ENCODE measurements at regions not wholly inside any gene's neighbourhood (a gene's known extent, or its start where the extent isn't known, plus 50 kb on each side); places are given as distances from the start of the nearest gene placed in this dataset.

DNA sequence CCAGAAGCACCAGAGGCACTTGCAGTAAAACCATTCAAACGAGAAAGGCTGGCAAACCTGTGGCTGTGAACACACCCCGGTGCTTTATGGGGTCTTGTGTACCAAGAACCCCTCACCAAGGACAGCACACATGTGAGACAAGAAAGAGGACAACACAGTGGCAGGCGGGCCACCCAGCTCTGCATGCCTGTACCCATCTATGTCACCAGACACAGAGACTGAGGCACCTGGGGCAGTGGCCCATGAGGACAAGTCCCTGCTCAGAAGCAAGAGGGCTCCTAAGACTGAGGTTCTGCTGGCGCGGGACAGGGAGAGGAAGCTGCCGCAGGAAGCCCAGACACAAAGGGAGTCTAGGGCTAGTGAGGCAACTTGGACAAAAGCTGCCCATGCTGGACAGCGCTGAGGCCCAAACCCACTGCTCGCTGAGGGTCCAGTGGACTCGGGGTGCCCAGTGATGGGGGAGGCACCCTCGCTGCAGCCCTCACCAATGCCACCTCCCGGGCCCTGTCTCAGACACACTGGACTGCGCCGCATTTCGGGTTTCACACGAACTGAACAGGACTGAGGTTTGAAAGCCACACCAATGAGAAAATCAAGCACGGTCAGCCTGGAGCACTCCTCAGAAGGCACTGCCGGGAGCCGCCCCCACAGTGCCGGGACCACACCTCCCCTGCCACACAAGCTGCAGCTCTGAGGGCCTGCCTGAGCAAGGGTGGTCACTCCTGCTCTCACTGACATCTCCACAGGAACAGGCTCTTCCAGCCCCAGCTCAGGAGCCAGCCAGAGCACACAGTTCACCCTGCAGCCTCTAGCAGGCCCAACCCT is 232.7 kb downstream of the TUBA3C start:
- H3K27me3 ChIP-seq (ENCODE audit: insufficient read depth, low read length): no peaks in the 10 kb centered on the region
- no peak overlapping the region for H3K4me2 ChIP-seq (ENCODE audit: low read length)
- H3K9me3 ChIP-seq (ENCODE audit: control insufficient read depth in 1 of 2, insufficient read depth in 1 of 2, low read depth in 1 of 2, low read length in 2 of 2): peaks cover 0 to 20% of the 10 kb centered on the region in 2 experiments; a peak in 2 of 4 replicates
- TF ChIP-seq CBX3 (IDR thresholded peaks at IDR 0.05; ENCODE audit: low read depth): no peak
- TF ChIP-seq, protein P1, sequence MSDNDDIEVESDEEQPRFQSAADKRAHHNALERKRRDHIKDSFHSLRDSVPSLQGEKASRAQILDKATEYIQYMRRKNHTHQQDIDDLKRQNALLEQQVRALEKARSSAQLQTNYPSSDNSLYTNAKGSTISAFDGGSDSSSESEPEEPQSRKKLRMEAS (IDR thresholded peaks at IDR 0.05): no peak
- no peaks in the 10 kb centered on the region for H4K20me1 ChIP-seq (ENCODE audit: insufficient read depth)
- H3K9ac ChIP-seq (ENCODE audit: low read length): no peak overlapping the region
- no peaks in the 10 kb centered on the region for H3K9me2 ChIP-seq (ENCODE audit: insufficient read depth)
- no peaks in the 10 kb centered on the region for H3K79me2 ChIP-seq (ENCODE audit: insufficient read depth, low read length)
- ChIA-PET RAD21 (ENCODE audit: low non-redundant PET in 1 of 2, low total read pairs in 2 of 2, uncharacterized antibody in 2 of 2, unreplicated experiment in 2 of 2) (no interaction called here), CTCF (no interaction called here), POLR2A (no interaction called here)
- no TSS peak for BruUV-seq (replicated peaks)
- no peak overlapping the region for H3K4me3 ChIP-seq (replicated peaks in 1 of 2; ENCODE audit: low read depth in 1 of 2, low read length in 2 of 2)
- no peak for ATAC-seq
- H2AFZ ChIP-seq (ENCODE audit: low read depth, low read length, poor library complexity, severe bottlenecking): no peak overlapping the region
- H3K4me1 ChIP-seq (ENCODE audit: control insufficient read depth in 1 of 2, insufficient read depth in 2 of 2, low read length in 2 of 2): no peaks in the 10 kb centered on the region
- DNase-seq (ENCODE audit: low read depth, low spot score): no peak
- no peaks in the 10 kb centered on the region for H3K36me3 ChIP-seq (ENCODE audit: control insufficient read depth in 1 of 2, insufficient read depth in 2 of 2, low read length in 2 of 2)
- no peak overlapping the region for H3K27ac ChIP-seq (ENCODE audit: low read depth, low read length)
- intact Hi-C loops (cut with micrococcal nuclease): no loop called here

DNA sequence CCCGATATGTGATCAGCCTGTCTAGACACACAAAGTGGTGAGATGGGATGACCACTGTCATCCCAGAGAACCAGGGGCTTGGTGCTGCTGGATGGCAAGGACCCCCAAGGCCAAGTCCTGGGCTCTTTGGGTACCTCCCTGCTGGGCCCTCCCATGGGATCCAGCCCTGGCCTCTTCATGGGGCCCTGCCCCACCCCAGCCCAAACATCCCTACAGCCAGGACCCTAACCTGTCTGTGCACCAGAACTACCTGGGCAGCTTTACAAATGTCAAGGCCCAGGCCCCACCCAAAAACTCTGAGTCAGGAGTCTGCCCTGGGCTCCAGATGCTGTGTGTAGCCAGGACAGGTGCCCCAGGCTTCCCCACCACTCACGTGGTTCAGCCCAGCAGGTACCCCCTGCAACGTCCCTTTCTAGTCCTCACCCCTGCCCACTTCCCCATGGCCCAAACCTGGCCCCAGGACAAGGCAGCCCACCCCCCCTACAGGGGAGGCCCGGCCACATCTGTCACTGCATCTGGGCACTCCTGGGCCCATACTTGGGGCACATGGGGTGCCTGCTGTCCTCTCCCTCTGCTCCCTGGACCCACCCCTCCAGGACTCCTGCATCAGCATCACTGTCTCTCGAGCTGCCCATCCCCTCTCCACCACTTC is 233.5 kb downstream of the TUBA3C start:
- no peak for TF ChIP-seq ZNF274 (IDR thresholded peaks at IDR 0.05; ENCODE audit: low read depth, low read length)
- no peak for TF ChIP-seq YY1 (IDR thresholded peaks at IDR 0.05; ENCODE audit: extremely low read depth, insufficient replicate concordance, low read depth, low read length)
- no peak for TF ChIP-seq FOSL1 (IDR thresholded peaks at IDR 0.05; ENCODE audit: low read depth)
- no peak for TF ChIP-seq CBX3 (IDR thresholded peaks at IDR 0.05; ENCODE audit: low read depth)
- no peak for TF ChIP-seq SIN3A (IDR thresholded peaks at IDR 0.05; ENCODE audit: low read depth)
- TF ChIP-seq JUND (IDR thresholded peaks at IDR 0.05): no peak
- no peak for TF ChIP-seq POLR2A (IDR thresholded peaks at IDR 0.05; ENCODE audit: borderline replicate concordance, extremely low read depth, insufficient read depth, insufficient read length)
- ATAC-seq (no peak), DNase-seq (ENCODE audit: low read depth, low spot score) (no peak)
- no peaks in the 10 kb centered on the region for H3K79me2 ChIP-seq (ENCODE audit: insufficient read depth, low read length)
- peaks cover 0 to 20% of the 10 kb centered on the region in 2 experiments; a peak in 2 of 4 replicates for H3K9me3 ChIP-seq (ENCODE audit: control insufficient read depth in 1 of 2, insufficient read depth in 1 of 2, low read depth in 1 of 2, low read length in 2 of 2)
- no peaks in the 10 kb centered on the region for H3K27me3 ChIP-seq (ENCODE audit: insufficient read depth, low read length)
- H3K27ac ChIP-seq (ENCODE audit: low read depth, low read length): no peak overlapping the region
- H3K4me1 ChIP-seq (ENCODE audit: control insufficient read depth in 1 of 2, insufficient read depth in 2 of 2, low read length in 2 of 2): no peaks in the 10 kb centered on the region
- ChIA-PET CTCF (no interaction called here), POLR2A (no interaction called here), RAD21 (ENCODE audit: low non-redundant PET in 1 of 2, low total read pairs in 2 of 2, uncharacterized antibody in 2 of 2, unreplicated experiment in 2 of 2) (no interaction called here)
- H3K9ac ChIP-seq (ENCODE audit: low read length): no peak overlapping the region
- no peak overlapping the region for H3K4me3 ChIP-seq (replicated peaks in 1 of 2; ENCODE audit: low read depth in 1 of 2, low read length in 2 of 2)
- no peaks in the 10 kb centered on the region for H3K36me3 ChIP-seq (ENCODE audit: control insufficient read depth in 1 of 2, insufficient read depth in 2 of 2, low read length in 2 of 2)
- H3K4me2 ChIP-seq (ENCODE audit: low read length): no peak overlapping the region
- BruUV-seq (replicated peaks): no TSS peak
- no peaks in the 10 kb centered on the region for H4K20me1 ChIP-seq (ENCODE audit: insufficient read depth)
- no peak overlapping the region for H2AFZ ChIP-seq (ENCODE audit: low read depth, low read length, poor library complexity, severe bottlenecking)
- H3K9me2 ChIP-seq (ENCODE audit: insufficient read depth): no peaks in the 10 kb centered on the region
- intact Hi-C loops (cut with micrococcal nuclease): no loop called here

All from HCT116 (cell line).